IPS-15b (cell line): ENCODE measurements at regions not wholly inside any gene's neighbourhood (a gene's known extent, or its start where the extent isn't known, plus 50 kb on each side); places are given as distances from the start of the nearest gene placed in this dataset.

Source experiments
- H3K27me3 ChIP-seq: one replicate; pipeline ENCODE4 v1.6.1; 2013; ENCODE audit warnings: low read length; ENCODE audit not compliant: control insufficient read depth, insufficient read depth
- H3K36me3 ChIP-seq: one replicate; pipeline ENCODE4 v1.6.1; 2013; ENCODE audit warnings: low read length; ENCODE audit not compliant: control insufficient read depth, insufficient read depth
- H3K4me1 ChIP-seq: one replicate; pipeline ENCODE4 v1.6.1; 2013; ENCODE audit warnings: mild to moderate bottlenecking, low read length; ENCODE audit not compliant: control insufficient read depth, insufficient read depth
- H3K4me3 ChIP-seq: one replicate; pipeline ENCODE4 v1.5.1; 2013; ENCODE audit warnings: low read depth, low read length
- H3K9ac ChIP-seq: one replicate; pipeline ENCODE4 v1.6.1; 2013; ENCODE audit warnings: low read depth, mild to moderate bottlenecking, low read length
- H3K9me3 ChIP-seq: one replicate; pipeline ENCODE4 v1.6.1; 2013; ENCODE audit warnings: mild to moderate bottlenecking, low read length; ENCODE audit not compliant: control insufficient read depth, insufficient read depth

DNA sequence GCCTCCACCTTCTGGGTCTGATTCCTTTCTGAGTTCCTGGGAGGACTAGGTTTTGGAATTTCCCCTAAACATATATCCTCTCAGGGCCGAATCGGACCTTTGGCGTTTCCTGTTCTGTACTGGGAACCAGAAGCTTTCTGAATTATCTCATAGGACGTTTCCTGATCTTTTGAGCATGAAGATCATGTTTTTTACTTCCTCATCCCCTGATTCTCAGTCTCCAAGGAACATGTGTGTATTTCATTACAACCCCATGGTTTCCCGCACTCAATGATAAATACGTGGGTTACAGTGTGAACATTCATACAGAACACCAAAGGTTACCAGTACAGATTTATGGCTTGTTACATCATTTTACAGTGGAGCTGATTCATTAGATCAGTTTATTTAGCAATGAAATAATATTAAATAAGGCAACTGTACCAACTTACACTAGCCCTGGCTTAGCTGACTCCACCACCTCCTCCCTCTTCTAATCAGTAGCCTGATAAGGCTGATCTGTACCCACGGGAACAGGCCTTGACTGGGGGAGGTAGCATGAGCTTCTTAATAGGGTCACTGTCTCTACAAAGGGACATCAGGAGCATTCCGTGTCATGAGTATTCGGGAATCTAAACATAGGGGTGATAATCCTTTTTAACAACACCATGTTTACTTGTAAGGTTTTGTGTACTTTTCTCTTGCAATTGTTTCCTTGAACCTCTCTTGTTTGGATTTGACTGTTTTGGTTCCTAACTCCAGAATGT is 57.8 kb upstream of the ERRFI1 start:
- Histone ChIP-seq H3K9ac (no peak overlapping the region), H3K36me3 (no peaks in the 10 kb centered on the region), H3K9me3 (no peaks in the 10 kb centered on the region), H3K27me3 (no peaks in the 10 kb centered on the region), H3K4me1 (no peaks in the 10 kb centered on the region), H3K4me3 (no peak overlapping the region)

DNA sequence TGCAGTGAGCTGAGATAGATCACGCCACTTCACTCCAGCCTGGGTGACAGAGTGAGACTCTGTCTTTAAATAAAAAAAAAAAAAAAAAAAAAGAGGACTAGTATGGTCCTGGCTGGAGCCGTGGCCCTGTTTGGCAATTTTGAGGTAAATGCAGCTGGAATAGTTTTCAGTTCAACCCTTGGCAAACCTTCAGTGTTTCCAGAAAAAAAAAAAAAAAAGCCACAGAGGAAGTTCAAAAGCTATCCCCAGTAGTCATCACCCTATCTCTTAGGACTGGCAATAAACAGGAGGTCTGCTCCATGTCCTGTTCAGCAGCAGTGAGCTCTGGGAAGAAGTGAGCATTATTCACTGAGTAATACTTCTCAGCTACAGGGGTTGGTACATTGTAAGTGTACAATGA is 56.8 kb upstream of the ERRFI1 start:
- Histone ChIP-seq H3K36me3 (no peaks in the 10 kb centered on the region), H3K4me3 (no peak overlapping the region), H3K9ac (no peak overlapping the region), H3K9me3 (no peaks in the 10 kb centered on the region), H3K27me3 (no peaks in the 10 kb centered on the region), H3K4me1 (no peaks in the 10 kb centered on the region)

DNA sequence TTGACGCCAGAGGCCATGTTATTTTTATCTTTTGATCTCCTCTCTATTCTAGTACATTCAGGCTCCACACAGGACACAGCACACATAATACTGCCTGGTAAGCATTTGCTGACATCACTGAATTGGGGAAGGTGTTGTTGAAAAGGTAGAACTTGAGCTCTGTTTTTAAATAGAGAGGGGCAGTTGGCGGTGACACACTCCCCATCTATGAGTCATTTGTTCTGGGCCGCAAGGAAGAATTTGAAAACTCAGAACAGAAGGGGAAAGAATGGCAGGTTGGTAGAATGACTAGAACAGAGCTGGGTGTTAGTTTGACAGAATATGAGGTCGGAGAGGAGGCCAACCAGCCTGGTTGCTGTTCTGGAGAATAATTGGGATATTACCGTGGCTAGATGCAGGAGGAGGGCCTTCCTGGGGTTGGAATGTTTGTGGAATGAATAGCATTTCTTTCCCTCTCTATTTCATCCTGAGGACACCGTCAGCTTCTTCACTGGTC is 52.1 kb upstream of the ERRFI1 start:
- Histone ChIP-seq H3K27me3 (no peaks in the 10 kb centered on the region), H3K9me3 (no peaks in the 10 kb centered on the region), H3K4me3 (no peak overlapping the region), H3K4me1 (no peaks in the 10 kb centered on the region), H3K36me3 (no peaks in the 10 kb centered on the region), H3K9ac (no peak overlapping the region)

DNA sequence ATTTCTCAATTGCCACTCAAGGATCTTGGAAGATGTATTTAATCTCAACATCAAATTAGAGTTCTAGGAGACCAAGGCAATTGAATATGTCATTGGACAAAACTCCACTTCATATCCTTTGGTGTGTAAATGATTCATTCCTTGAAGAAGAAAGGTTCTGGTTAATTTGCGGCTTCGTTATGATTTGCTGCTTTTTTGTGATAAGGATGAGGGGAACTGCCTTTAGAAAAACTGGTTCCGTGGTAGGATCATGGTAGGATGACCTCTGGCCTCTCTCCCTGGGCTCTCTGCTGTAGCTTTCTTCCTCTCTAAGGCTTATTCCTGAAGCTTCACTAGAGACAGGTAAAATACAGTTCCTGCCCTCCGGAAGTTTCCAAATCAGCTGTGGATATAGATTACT is 51.5 kb upstream of the ERRFI1 start:
- no peak overlapping the region for H3K4me3 ChIP-seq

DNA sequence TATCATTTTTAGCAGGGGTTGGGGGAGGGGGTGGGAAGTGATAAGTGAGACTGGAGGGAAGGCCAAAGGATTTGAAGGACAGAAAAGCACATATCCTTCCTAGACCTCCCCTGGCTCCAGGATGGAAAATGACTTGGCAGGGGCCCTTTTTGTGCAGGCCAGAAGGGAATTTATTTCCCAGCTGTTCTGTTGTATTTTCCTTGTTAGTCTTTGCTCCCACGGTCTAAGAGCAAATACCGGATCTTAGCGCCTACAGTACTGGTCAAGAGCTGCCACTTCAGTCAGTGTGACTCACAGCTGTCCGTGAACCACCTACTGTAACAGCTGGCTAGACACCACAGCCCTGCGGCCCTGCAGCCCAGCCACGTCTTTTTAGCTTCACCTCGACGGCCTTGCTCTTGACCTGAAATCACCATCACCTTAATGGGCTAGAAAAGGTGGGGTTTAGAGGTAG is 51.0 kb upstream of the ERRFI1 start:
- Histone ChIP-seq H3K27me3 (no peaks in the 10 kb centered on the region), H3K4me3 (no peak overlapping the region), H3K9ac (no peak overlapping the region), H3K36me3 (no peaks in the 10 kb centered on the region), H3K4me1 (no peaks in the 10 kb centered on the region), H3K9me3 (no peaks in the 10 kb centered on the region)

More for the DNA sequence above, 51.5 kb upstream of the ERRFI1 start:
- Histone ChIP-seq H3K36me3 (no peaks in the 10 kb centered on the region), H3K4me1 (no peaks in the 10 kb centered on the region), H3K9me3 (no peaks in the 10 kb centered on the region), H3K9ac (no peak overlapping the region), H3K27me3 (no peaks in the 10 kb centered on the region)

DNA sequence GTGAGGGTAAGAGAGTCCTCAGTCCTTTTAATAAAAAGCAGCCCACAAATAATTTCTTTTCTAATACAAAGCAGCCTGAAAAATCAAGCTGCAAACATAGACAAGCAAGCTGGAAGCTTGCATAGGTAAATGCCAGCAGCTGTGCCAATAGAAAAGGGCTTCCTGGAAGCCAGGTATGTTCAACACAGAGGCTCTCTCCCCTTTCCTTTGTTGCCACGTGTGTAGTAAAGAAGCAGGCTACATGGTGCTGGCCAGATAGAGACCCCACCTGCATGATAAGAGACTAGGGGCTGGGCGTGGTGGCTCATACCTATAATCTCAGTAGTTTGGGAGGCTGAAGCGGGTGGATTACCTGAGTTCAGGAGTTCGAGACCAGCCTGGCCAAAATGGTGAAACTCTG is 50.1 kb upstream of the ERRFI1 start:
- Histone ChIP-seq H3K36me3 (no peaks in the 10 kb centered on the region), H3K27me3 (no peaks in the 10 kb centered on the region), H3K9me3 (no peaks in the 10 kb centered on the region), H3K4me3 (no peak overlapping the region), H3K4me1 (no peaks in the 10 kb centered on the region), H3K9ac (no peak overlapping the region)
